GM18511 (cell line): ENCODE measurements at regions not wholly inside any gene's neighbourhood (a gene's known extent, or its start where the extent isn't known, plus 50 kb on each side); places are given as distances from the start of the nearest gene placed in this dataset.
"Not testable (repeated sequence)": the region's sequence is repeated elsewhere in the genome, so short reads cannot be mapped to it uniquely, and the experiment has no call there.

ENCODE experiments used
- ATAC-seq: cut with Tn5 transposase; IDR thresholded peaks from one replicate; pipeline ENCODE4 v1.9.1; 2021; ENCODE audit warnings: mild to moderate bottlenecking, moderate library complexity; ENCODE audit not compliant: unreplicated experiment

DNA sequence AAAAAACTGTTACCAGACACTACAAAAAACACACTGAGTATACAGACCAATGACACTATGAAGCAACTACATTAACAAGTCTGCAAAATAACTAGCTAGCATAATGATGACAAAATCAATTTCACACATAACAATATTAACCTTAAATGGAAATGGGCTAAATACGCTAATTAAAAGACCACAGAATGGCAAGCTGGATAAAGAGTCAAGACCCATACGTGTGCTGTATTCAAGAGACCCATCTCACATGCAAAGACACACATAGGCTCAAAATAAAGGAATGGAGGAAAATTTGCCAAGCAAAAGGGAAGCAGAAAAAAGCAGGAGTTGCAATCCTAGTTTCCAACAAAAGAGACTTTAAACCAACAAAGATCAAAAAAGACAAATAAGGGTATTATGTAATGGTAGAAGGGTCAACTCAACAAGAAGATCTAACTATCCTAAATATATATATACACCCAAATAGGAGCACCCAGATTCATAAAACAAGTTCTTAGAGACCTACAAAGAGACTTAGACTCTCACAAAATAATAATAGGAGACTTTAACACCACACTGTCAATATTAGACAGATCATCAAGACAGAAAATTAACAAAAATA is 158.6 kb downstream of the ALDH8A1 start:
- not testable (repeated sequence) for ATAC-seq

GRCh38 chr6:134787261-134787877 is 162.5 kb downstream of the ALDH8A1 start:
- no peak for ATAC-seq

DNA sequence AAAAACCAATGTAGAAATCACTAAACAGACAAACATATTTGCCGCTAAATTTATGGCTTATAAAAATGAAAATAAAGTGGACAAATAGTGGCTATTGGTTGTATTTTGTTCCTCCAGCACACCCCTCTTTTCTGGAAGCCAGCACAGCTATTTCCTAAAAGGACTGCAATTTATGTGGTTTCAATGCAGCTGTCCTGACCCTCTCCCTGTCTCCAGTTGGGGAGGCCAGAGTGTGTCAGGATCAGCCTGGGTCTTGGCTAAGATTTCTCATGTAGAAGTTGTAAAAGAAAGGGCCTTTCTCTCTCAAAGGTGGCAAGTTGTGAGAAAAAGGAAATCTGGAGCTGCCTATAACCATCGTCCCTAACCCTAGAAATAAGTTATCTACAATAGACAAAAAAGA is 165.6 kb downstream of the ALDH8A1 start:
- no peak for ATAC-seq

DNA sequence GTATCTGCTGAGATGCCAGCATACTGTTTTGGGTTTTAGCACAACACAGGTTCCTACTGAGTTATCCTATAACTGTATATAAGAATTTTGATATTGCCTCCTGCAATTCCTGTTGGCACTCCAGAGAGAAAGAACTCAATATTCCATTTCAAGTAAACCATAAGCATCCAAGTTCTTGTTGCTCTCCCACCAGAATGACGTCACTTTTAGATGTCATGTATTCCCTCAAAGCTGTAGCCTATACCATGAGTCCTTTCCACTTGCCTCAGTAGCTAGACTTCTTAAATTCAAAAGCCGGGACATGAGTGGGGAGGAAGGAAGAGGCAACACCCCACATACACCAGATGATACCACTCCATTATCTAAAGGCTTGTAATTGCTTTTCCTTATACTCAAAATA is 171.5 kb downstream of the ALDH8A1 start:
- no peak for ATAC-seq

GRCh38 chr6:134774201-134774638 is 175.7 kb downstream of the ALDH8A1 start:
- no peak for ATAC-seq

GRCh38 chr6:134772671-134773360 is 177.1 kb downstream of the ALDH8A1 start:
- no peak for ATAC-seq

- no peak for ATAC-seq
Observed at GRCh38 chr6:134768931-134769330, 181.0 kb downstream of the ALDH8A1 start.

GRCh38 chr6:134766497-134766896 is 183.4 kb downstream of the ALDH8A1 start:
- ATAC-seq = no peak

DNA sequence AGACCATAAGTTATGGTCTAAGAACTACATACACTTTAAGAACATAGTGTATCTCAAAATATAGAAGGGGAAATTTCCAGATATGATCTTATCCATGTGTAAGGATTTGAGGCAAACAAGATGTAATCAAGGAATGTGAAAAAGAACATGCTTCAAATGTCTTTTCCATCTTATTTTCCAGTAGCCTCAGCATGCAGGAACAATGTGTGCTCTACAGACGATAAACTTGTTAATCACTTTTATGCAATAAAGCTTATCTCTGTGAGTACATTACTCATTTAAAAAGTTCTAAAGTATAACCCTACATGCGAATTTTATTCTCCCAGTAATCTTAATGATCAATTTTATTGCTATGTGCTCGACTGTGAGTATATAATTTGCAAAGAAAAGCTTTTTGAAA is 185.2 kb downstream of the ALDH8A1 start:
- ATAC-seq = no peak

GRCh38 chr6:134763575-134763974 is 186.3 kb downstream of the ALDH8A1 start:
- not testable (repeated sequence) for ATAC-seq

GRCh38 chr6:134758621-134759020 is 191.3 kb downstream of the ALDH8A1 start:
- ATAC-seq = no peak

GRCh38 chr6:134757911-134758361 is 192.0 kb downstream of the ALDH8A1 start:
- ATAC-seq = no peak

DNA sequence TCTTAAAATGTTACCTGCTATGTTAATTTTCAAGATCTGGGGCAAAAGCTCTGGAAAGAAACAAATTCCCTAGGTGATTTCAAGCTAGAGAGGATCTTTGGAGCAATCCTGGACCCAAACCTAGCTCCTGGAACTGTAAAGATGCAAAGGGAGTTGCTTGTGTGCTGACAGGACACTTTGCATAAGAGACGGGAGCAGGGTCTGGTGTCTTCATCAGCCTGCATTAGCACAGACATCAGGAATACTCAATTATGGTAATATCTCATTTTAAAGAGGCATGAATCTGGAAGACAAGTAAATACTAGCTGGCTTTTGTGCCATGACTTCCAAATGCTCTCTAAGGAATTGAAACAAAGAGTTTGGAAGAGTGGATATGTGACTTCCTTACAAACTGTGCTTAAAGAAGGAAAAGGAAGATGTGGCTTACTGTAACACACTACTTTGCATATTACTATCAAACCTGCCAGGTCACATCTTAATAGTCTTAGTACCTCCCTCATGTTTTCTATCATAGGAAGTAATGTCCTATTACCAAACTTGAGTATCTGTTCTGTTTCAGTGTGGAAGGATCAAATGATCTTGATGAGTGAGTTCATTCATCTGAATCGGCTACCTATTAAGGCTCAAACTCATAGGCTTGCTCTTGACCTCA is 193.4 kb downstream of the ALDH8A1 start:
- no peak for ATAC-seq

GRCh38 chr6:134754013-134754690 is 195.7 kb downstream of the ALDH8A1 start:
- ATAC-seq = no peak

- no peak for ATAC-seq
Observed at GRCh38 chr6:134753001-134753400, 196.9 kb downstream of the ALDH8A1 start.

DNA sequence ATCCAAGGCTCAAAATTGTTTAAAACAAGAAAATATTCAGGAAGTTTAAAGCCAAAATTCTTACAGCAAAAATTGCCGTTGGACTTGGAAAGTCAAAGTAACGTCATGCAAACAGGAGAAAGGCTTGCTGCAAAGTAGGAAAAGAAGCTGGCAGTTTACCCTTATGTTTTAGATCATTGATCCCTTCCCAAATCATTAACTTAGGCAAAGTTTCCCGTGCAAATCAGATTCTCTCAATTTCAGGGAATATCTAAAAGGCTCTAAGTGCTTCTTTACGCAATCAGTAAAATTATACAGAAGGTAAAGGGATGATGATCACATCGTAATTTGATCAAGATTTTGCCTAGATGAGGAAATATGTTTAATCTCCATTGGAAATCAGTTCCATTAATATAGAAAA is 197.5 kb downstream of the ALDH8A1 start:
- ATAC-seq = no peak

- no peak for ATAC-seq
Observed at GRCh38 chr6:134750669-134751068, 199.2 kb downstream of the ALDH8A1 start.

DNA sequence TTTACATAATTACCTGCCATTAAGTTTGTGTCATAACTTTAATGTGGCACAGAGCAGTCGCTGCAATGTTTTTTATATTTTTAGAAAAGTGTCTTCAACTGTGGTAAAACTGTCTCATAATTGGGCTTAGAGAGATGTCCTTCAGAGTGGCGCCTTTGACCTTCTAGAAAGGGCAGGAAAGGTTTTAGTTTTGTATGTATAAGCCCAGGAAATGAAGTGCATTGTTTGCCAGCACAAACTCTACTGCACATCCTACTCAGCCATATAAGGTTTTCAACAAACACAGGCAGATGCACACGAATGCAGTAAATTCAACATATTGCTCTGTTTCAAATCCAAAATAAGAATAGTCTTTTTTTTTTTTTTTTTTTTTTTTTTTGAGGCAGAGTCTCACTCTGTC is 201.4 kb downstream of the ALDH8A1 start:
- ATAC-seq = no peak

GRCh38 chr6:134747197-134747596 is 202.7 kb downstream of the ALDH8A1 start:
- not testable (repeated sequence) for ATAC-seq

DNA sequence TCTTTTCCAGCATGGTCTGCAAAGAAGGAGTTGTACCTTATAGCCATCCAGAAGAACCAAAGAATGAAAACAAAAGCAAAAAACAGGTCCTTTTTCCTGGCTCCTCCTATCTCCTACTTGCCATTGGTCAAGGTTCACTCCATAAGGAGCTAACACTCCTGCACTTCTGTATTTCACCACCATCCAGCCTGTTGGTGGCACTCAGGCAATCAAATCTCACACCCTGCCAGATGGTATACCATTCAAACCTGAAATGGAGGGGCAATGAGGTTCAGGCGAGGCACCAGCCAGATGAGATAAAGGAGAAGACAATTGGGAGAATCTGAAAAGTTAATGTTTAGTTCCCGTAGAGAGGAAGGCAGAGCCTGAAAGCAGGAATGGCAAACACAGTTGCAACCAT is 203.8 kb downstream of the ALDH8A1 start:
- ATAC-seq = no peak

DNA sequence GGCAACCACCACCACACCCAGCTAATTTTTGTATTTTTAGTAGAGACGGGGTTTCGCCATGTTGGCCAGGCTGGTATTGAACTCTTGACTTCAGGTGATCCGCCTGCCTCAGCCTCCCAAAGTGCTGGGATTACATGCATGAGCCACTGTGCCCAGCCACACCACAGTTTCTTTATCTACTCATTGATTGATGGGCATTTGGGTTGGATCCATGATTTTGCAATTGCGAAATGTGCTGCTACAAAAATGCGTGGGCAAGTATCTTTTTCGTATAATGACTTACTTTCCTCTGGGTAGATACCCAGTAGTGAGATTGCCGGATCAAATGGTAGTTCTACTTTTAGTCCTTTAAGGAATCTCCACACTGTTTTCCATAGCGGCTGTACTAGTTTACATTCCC is 204.7 kb downstream of the ALDH8A1 start:
- ATAC-seq = not testable (repeated sequence)
